22Rv1 (cell line): ENCODE measurements at regions not wholly inside any gene's neighbourhood (a gene's known extent, or its start where the extent isn't known, plus 50 kb on each side); places are given as distances from the start of the nearest gene placed in this dataset.
A peak's percentile ranks its signal among the peaks of the same experiment; 100 is the strongest.

Experiments used
- H3K27ac ChIP-seq: fragments of 450-650 bp; 2 replicates; pipeline ENCODE4 v1.5.1; 2017
- ZFX ChIP-seq: fragments of 450-650 bp; IDR thresholded peaks from 2 replicates; pipeline ENCODE4 v1.6.1; 2017; ENCODE audit warnings: antibody characterized with exemption, borderline replicate concordance
- TF ChIP-seq, protein P1 (sequence below): fragments of 450-650 bp; IDR thresholded peaks from 2 replicates; pipeline ENCODE4 v1.5.1; 2017; ENCODE audit warnings: mild to moderate bottlenecking

DNA sequence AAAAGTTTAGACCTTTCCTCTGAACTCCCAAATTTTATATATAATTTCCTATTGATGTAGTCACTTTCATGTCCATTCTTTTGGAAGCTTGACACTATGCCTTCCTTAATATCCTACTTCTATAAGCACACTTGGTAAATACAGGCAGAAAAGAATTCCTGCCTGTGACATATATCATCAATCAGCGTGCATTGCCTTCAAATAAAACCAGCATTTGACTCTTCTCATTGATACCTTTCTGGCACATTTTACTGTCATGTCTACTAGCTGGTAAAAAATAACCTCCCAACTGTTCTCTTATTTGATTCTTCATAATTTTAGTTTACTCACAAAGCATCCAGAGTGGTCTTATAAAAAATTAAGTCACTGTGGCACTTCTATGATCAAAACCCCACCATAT is 693.5 kb downstream of the CBLN2 start:
- TF ChIP-seq ZFX, result no peak
- TF ChIP-seq, protein P1, sequence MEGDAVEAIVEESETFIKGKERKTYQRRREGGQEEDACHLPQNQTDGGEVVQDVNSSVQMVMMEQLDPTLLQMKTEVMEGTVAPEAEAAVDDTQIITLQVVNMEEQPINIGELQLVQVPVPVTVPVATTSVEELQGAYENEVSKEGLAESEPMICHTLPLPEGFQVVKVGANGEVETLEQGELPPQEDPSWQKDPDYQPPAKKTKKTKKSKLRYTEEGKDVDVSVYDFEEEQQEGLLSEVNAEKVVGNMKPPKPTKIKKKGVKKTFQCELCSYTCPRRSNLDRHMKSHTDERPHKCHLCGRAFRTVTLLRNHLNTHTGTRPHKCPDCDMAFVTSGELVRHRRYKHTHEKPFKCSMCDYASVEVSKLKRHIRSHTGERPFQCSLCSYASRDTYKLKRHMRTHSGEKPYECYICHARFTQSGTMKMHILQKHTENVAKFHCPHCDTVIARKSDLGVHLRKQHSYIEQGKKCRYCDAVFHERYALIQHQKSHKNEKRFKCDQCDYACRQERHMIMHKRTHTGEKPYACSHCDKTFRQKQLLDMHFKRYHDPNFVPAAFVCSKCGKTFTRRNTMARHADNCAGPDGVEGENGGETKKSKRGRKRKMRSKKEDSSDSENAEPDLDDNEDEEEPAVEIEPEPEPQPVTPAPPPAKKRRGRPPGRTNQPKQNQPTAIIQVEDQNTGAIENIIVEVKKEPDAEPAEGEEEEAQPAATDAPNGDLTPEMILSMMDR, result no peak
- H3K27ac ChIP-seq, result no peak overlapping the region

DNA sequence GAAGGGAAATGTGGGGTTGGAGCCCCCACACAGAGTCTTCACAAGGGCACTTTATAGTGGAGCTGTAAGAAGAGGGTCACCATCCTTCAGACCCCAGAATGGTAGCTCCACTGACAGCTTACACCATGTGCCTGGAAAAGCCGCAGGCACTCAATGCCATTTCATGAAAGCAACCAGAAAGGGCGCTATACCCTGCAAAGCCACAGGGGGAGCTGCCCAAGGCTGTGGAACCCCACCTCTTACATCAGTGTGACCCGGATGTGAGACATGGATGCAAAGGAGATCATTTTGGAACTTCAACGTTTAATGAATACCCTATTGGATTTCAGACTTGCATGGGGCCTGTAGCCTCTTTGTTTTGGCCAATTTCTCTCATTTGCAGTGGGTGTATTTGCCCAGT is 694.7 kb downstream of the CBLN2 start:
- H3K27ac ChIP-seq, result no peak overlapping the region
- TF ChIP-seq, protein P1, result peak; percentile 26; the same call in 1 of the 2 replicates
- TF ChIP-seq ZFX, result no peak

DNA sequence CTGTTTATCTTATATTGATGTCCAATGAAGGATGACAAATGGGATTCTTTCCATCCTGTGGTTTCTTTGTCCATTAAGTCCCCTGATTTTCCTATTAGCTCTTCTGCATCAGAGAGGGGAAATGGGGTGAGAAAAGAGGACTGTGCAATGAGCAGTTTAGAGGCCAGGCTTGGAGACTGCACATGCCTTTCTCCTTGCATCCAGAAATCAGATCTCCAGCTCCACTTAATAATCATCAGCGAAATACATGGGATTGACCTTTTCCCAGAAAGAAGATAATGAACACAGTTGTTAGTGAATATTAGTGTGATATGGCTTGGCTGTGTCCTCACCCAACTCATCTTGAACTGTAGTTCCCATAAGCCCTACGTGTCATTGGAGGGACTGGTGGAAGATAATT is 697.4 kb downstream of the CBLN2 start:
- no peak overlapping the region for H3K27ac ChIP-seq
- no peak for TF ChIP-seq ZFX
- TF ChIP-seq, protein P1, result no peak

DNA sequence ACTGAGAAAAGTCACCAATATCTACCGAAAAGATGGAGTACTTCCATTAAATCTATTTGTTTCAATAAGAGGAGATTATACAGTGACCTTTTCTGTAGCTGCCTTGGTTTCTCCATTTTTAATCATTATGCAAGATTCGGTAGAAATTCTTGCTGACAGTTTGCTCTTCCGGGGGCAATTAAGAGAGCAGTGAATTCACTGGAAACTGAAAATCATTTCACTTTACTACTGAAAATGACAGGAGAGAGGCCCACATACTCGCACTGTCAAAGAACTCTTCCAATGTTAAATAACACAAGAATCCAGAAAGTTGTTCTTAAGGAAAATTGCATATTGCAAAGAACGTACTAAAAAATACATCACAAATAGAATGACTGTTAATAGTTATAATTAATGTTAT is 699.3 kb downstream of the CBLN2 start:
- no peak for TF ChIP-seq ZFX
- TF ChIP-seq, protein P1, result no peak
- no peak overlapping the region for H3K27ac ChIP-seq

DNA sequence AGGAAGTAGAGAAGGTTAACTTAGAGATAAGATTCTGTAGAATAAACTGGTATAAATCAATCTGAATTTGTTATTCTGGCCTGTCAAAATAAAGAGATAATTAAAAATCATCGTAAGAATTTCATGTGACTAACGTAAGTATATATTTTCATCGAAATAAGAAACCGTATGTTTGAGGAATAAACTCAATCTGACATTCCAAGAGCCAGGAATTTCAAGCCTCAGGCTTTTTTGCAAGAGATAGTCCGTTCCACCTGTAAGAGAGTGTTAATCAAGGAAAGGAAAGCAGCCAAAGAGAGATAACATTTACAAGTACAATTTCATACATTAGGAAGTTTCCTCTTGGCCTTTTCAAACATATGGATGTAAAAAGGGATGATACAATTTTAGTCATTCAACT is 701.5 kb downstream of the CBLN2 start:
- no peak overlapping the region for H3K27ac ChIP-seq
- TF ChIP-seq ZFX, result no peak
- TF ChIP-seq, protein P1, result no peak

DNA sequence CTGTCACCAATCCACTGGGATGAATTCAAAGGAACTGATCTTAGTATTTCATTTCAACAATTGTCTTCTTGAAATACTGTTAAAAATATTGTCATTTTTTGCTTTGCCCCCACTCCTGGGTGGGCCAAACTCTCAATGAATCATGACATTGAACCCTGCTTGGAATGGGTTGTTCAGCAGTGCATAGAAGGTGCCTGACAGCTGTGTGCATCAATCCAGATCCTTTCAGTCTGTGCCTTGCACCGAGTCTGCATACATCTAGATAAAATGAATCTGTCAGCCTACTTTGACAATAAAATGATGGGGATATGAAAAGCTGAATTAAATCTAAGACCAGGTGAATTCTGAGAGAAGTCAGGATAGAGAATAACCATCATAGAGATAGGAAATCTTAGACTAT is 706.6 kb downstream of the CBLN2 start:
- no peak overlapping the region for H3K27ac ChIP-seq
- TF ChIP-seq, protein P1, result no peak
- TF ChIP-seq ZFX, result no peak

DNA sequence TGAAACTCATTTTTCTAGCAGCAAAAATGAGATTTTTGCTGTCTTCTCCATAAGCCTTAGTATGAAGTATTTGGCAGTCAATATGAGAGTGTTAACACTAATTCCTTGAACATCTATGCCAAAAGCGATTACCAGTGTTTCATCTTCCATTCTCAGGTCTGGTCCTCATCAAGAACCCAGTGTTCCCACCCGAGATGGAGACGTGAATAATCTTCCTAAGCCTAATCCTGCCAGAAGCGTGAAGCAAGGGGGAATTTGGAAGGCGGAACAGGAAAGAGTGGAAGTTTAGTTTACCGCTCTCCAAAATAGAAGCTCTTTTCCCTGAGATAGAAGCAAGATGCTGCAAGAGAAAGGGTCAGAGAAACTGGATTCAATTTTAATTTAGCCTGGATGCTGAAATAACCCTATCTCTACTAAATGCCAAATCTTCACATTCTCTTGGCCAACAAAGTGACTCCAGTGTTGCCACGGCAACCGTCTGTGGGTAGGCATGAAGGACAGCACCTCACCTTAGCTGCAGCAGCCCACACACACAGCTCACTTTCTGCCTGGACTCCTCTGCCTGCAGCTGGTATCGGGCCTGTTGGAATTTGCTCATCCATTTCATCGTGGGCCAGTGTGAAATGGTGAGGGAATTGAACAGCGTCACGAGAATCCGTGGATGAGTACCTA is 711.1 kb downstream of the CBLN2 start:
- no peak overlapping the region for H3K27ac ChIP-seq
- no peak for TF ChIP-seq ZFX
- TF ChIP-seq, protein P1, result no peak
